Urothelium cell line (cell line): ENCODE measurements at regions not wholly inside any gene's neighbourhood (a gene's known extent, or its start where the extent isn't known, plus 50 kb on each side); places are given as distances from the start of the nearest gene placed in this dataset.
A peak's percentile ranks its signal among the peaks of the same experiment; 100 is the strongest.

Source experiments
- DNase-seq: peaks from one replicate; pipeline ENCODE4 v3.0.0; 2011; ENCODE audit warnings: low spot score, mixed read lengths
- FAIRE-seq: peaks from 2 replicates; lab custom pipeline; 2011; peaks lifted over from hg19 to GRCh38; lab: Jason Lieb, UNC

DNA sequence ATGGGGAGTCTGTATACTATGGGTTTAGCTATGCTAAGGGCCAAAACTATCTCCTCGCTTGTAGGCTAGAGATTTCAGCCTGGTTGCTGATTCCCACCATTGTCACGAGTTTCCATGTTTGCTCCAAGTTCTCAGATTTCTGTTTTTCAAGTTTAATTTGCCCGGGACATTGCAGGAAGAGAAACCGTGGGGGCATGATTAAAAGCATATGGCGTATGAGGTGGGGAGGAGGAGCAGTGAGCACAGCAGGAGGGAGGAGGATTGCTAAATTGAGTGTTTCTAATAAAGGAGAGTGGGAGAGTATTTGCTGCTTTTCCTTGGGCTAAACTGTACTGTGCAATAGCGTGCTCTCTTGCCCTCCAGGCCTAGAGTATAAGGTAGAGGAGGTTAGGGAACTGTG lies 558.4 kb downstream of the METTL15 start:
- DNase-seq (no peak), FAIRE-seq (no peak)

DNA sequence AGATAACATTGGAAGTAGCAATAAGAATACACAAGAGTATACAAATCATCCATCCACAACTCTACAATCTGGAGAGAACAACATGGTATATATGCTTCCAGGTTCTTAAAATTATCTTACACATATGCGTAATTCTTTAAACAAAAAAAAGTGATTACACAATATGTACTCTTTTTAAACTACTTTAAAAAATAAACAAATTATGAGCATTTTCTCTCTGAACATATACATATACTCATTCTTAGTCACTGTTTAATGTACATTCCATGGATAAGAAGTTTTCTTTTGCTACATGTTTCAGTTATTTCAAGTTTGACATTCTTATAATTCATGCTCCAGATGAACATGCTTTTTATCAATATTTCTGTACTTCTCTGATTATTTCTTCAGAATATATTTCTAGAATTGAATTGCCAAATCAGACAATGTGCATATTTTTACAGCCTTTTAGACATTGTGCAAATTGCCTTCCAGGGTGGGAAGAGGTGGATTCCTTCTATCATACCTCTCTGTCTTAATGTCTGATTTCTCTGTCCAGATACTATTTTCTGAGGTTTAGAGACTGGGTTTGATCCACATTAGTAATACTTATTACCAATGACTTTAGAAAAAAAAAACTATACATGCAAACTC lies 551.6 kb downstream of the METTL15 start:
- no peak for FAIRE-seq
- DNase-seq = no peak

GRCh38 chr11:28657378-28658030 lies 549.3 kb downstream of the METTL15 start:
- FAIRE-seq (no peak), DNase-seq (peak; percentile 20)

DNA sequence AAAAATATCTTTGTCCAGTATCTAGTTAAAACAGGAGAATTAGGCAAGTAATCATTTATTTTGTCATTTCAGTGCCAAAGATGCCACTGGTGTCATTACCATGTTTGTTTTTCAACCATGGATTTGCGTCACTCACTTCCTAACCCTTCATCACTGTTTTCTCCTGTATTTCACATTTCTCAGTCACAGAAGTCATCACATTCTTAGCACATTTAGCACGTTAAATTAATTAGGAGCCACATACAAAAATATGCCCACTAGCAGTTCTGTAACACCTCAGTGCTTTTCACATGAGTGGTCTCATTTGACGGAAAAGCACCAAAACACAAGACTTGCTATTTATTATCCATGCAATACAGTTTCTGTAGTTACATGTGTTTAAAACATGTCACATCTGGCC lies 546.0 kb downstream of the METTL15 start:
- DNase-seq (no peak), FAIRE-seq (no peak)

DNA sequence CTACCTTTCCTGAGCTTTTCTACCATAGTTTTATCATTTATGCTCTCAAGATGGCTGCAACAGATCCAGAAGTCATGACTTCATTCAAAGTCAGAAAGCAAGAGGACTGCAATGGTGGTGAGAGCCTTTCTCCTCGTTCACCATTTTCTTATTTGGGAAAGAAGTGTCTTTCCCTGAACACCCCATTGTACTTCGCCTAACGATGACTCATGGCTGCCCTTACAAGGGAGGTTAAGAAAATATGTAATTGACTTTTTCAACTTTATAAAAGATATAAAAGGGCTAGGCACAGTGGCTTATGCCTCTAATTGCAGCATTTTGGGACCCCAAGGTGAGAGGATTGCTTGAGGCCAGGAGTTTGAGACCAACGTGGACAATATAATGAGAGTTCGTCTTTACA lies 541.7 kb downstream of the METTL15 start:
- no peak for FAIRE-seq

DNA sequence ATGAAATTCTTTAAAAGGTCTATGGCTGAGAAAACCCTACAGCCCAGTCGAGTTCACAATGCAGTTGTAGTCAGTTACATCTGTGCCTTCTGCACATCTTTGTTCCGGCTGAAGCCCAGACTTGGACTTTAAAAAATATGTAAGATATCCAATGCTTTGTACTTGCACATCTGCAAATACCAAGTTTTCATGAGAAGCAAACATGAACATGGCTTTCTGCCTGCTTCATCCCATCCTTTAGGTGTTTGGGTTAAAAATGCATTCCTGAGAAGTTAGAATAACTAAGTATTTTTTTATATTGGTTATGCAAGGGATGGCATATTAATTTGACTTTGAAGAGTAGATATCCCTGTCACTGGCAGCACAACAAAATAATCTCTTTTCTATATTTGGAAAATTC lies 528.4 kb downstream of the METTL15 start:
- DNase-seq = no peak
- FAIRE-seq = no peak

More for the DNA sequence above, 541.7 kb downstream of the METTL15 start:
- no peak for DNase-seq

GRCh38 chr11:28636033-28636432 lies 527.8 kb downstream of the METTL15 start:
- DNase-seq (no peak), FAIRE-seq (no peak)

DNA sequence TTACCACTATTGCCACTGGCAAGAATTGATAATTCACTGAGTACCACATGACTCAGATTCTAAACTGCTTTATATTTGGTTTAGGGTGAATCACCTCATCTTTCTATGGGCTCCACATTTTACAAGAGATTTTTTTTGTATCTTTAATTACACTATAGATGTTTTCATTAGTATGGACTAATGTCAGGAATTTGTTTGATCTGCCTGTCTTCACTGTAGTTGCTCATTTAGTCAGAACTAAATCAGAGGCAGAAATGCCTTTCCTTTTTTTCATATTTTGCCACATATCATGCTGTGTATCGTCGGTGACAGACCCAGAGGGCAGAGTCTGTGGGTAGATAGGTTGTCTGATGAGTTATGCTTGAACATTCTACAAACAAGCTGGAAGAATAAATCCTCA lies 524.1 kb downstream of the METTL15 start:
- DNase-seq (no peak), FAIRE-seq (no peak)

DNA sequence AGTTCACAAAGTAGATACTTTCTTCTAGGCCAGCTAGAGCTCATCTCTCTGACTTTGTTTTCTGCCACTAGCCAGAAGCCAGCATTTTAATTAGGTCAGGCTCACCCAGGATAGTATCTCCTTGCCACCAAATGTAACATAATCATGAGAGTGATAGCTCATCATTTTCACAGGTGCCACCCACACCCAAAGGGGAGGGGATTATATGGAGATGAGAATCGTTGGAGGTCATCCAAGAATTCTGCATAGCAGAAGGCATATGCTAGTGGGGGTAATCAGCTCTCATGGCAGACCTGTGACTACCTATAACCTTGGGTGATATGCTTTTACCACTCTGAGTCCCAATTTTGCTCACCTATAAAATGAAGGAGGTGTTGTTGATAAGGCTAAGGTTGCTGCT lies 523.0 kb downstream of the METTL15 start:
- FAIRE-seq (no peak), DNase-seq (no peak)

GRCh38 chr11:28629235-28629634 lies 521.0 kb downstream of the METTL15 start:
- DNase-seq (no peak), FAIRE-seq (no peak)

DNA sequence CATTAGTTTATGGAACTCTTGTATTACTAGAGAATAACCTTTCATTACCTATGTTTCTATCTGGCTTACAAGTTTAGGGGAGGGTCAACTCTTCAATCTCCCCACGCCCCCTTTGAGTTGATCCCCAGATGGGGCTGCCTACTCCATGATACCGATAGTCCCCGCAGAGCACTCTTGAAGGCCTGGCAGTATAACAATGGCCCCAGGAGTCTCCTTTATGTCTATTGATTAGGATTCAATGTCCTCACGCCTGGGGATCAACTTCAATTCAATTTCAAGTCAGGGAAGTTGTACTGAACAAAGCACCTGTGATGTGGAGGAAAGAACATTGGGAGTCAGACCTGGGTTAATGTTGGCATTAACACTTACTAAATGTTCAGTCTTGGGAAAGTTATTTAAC lies 520.2 kb downstream of the METTL15 start:
- FAIRE-seq (no peak), DNase-seq (no peak)

GRCh38 chr11:28627690-28628255 lies 519.6 kb downstream of the METTL15 start:
- FAIRE-seq = peak; percentile 50

GRCh38 chr11:28625532-28625931 lies 517.3 kb downstream of the METTL15 start:
- DNase-seq (no peak), FAIRE-seq (no peak)

More at GRCh38 chr11:28627690-28628255, 519.6 kb downstream of the METTL15 start:
- no peak for DNase-seq

- no peak for FAIRE-seq
- no peak for DNase-seq
Measured at GRCh38 chr11:28621753-28622152, 513.6 kb downstream of the METTL15 start.

DNA sequence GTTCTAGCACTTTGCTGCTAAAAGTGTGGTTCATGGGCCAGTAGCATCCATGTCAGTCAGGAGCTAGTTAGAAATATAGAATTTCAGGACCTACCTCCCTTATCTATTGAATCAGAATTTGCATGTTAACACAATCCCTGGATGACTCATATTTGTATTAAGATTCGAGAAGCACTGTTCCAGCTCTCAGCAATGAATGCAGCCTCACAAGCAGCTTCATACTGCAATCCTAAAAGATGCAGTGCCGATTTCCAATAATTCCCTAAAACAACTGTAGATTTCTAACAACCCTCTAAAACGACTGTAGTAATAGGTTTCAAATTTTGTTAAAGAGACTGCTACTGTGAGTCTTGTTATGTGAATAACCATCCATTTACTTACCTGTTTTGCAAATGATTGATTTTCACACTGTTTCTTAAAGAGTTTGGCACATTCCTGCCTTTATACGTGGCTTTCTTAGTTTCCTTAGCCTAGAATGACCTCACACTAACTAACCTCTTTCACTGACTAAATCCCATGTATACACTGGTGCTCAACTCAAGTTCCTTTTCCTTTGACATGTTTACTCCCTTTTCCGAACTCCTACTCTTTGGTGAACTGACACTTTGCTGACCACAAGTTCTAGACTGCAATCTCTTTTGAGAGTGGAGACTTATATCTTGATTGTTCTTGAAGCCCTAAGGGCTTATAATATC lies 511.8 kb downstream of the METTL15 start:
- no peak for FAIRE-seq
- peak; percentile 16 for DNase-seq

- no peak for FAIRE-seq
- DNase-seq = no peak
Measured at GRCh38 chr11:28618416-28618815, 510.2 kb downstream of the METTL15 start.

DNA sequence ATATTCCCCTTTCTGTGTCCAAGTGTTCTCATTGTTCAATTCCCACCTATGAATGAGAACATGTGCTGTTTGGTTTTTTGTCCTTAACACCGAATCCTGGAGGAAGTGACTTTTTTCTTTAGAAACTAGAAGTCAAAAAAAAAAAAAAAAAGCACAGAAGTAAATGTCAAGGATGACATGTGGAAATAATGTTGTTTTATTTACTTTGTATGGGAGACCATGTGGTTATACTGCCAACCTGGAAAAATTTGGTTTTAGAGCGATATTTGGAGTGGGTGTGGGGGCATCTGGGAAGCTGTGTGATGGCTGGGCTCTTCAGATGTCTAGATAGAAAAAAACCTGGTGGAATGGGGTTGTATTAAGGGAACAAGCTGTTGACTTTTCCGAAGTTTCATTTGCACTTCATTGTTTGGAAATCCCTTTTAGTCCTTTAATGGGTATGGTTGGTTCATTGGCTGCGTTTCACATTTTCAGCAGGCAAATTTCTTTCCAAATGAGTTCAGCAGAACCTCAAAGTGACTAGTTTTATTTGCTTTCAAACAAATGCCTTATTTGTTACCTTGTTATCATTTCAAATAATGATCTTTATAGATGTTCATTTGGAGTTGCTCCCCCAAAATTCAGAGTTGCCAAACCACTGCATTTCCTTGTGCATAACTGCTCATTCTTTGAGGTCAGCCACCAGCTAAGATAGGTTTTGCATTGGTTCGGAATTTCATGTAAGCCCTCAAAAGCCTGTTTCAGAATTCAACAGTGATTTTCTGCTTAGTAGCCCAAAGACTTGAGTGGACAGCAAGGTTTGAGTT lies 508.2 kb downstream of the METTL15 start:
- FAIRE-seq (no peak), DNase-seq (no peak)

- no peak for DNase-seq
- FAIRE-seq = no peak
Measured at GRCh38 chr11:28615542-28615941, 507.4 kb downstream of the METTL15 start.

DNA sequence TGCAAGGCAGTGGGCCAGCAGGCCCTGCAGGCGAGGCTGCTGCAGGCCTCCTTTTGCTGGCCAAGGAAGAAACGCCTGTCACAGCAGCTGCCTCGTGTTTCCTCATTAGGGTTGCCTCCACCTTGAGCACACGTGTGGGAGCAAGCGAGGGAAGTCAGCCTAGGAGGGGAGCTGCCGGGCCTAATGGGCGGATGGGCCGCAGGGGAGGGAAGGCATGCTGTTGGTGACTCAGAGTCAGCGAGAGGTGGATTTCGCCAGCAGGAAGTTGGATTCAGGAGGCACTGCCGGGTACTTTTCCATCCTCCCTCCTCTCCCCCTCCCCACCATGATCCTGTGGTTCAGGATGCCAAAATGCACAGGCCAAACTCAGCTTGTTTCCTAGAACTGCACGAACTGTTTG lies 498.7 kb downstream of the METTL15 start:
- FAIRE-seq (no peak), DNase-seq (peak; percentile 77)

- FAIRE-seq (no peak), DNase-seq (no peak)
Measured at GRCh38 chr11:28599656-28600055, 491.5 kb downstream of the METTL15 start.

GRCh38 chr11:28598531-28598930 lies 490.3 kb downstream of the METTL15 start:
- no peak for DNase-seq
- FAIRE-seq = no peak
